KG1 (cell line): ENCODE measurements at regions not wholly inside any gene's neighbourhood (a gene's known extent, or its start where the extent isn't known, plus 50 kb on each side); places are given as distances from the start of the nearest gene placed in this dataset.
"Not testable (repeated sequence)": the region's sequence is repeated elsewhere in the genome, so short reads cannot be mapped to it uniquely, and the experiment has no call there.

Experiments used
- DNase-seq: peaks from one replicate; lab custom pipeline; 2025; lab: John Stamatoyannopoulos, UW

DNA sequence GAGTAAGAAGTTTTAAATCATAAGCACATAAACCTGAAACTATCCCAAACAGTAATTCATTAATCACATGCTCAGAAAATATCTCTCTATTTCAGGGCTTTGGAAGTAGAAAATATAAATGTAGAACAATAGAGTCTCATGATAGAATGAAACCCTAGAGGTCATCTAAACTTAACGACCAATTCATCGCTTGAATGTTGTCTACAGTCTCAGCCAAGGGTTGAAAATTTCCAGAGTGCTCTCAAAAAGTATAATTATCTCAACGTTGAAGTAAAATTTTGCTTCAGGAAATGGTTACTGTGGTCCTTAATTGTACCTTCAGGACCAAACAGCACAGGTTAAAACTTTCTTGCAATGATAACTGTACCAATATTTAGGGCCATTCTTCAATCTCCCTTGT is 1053.6 kb upstream of the SEL1L start:
- DNase-seq: no peak

DNA sequence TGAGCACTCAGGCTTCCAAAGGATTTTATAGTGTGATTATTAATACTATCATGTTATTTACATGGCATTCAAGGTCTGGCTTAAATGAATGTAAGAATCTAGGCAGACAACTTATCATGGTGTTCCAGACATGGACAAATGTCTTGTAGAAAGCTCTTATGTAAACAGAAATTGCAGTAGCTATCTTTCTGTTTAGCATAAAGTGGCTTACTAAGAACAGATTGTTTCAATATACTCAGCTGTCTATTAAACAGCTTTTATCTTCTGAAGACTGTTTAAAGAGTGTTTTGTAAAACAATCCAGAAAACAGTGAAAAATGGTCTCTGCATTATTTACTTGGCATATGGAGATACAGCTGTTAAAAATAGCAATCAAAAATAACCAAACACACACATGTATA is 1061.8 kb upstream of the SEL1L start:
- DNase-seq: no peak

- DNase-seq: no peak
These were observed 1069.1 kb upstream of the SEL1L start for GRCh38 chr14:82602794-82603193.

DNA sequence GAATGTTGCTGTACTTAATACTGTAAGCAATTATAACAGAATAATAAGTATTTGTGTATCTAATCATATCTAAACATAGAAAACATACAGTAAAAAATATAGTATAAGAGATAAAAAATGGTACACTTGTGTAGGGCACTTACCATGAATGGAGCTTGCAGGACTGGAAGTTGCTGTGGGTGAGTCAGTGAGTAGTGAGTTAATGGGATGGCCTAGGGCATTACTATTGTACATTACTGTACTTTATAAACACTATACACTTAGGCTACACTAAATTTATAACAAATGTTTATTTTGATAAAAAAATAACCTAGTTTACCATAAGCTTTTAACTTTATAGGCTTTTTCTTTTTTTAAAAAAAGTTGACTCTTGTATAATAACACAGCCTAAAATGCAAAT is 1071.2 kb upstream of the SEL1L start:
- no peak for DNase-seq

DNA sequence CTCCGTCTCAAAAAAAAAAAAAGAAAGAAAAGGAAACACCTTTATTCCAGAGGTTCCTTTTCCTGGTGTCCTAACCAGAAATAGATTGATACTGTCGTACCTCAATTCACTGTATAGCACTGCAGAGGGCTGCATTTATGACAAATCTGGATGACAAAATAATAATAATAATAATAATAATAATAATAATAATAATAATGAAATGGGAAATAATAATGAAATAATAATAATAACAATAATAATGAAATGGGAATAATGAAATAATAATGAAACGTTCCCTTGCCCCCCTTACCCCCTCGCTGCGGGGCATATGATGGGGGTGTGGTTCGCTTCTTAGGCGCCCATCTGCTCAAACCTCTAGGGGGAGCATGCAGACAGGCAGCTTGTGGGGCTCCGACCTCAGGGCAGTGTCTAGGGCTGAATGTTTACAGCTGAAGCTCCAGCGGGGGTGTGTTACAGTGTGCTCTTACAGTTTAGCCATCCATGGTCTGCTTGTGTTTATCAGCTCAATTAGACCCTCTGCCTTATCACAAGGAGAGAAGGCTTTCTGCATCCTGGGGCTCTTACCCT is 1088.3 kb upstream of the SEL1L start:
- no peak for DNase-seq

- no peak for DNase-seq
These were observed 1092.8 kb upstream of the SEL1L start for GRCh38 chr14:82626156-82627066.

- no peak for DNase-seq
These were observed 1102.3 kb upstream of the SEL1L start for GRCh38 chr14:82635915-82636314.

- DNase-seq: no peak
These were observed 1102.8 kb upstream of the SEL1L start for GRCh38 chr14:82636426-82636825.

DNA sequence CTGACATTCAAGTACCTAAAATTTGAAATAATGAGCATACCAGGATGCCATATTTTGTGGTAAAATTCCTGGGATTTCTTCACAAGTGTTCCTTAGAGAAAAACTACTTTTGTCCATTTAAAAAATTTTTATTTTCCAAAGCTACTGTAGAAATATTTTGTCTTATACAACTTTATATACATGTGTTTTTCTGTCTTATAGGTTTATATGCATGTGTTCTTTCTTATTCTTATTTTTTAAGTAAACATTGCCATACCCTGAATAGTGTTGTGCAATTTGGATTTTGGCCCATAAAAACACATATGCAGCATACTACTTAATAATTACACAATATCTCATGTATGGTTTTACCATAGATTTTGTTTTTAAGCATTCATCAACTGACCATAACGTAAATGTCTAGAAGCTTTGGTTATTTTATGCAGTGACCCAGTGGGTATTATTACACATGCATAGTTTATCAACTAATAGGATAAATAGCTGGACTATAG is 1107.4 kb upstream of the SEL1L start:
- no peak for DNase-seq

- no peak for DNase-seq
These were observed 1108.8 kb upstream of the SEL1L start for GRCh38 chr14:82642425-82642824.

- no peak for DNase-seq
These were observed 1113.6 kb upstream of the SEL1L start for GRCh38 chr14:82647088-82647810.

GRCh38 chr14:82655770-82656169 is 1122.1 kb upstream of the SEL1L start:
- DNase-seq: no peak

DNA sequence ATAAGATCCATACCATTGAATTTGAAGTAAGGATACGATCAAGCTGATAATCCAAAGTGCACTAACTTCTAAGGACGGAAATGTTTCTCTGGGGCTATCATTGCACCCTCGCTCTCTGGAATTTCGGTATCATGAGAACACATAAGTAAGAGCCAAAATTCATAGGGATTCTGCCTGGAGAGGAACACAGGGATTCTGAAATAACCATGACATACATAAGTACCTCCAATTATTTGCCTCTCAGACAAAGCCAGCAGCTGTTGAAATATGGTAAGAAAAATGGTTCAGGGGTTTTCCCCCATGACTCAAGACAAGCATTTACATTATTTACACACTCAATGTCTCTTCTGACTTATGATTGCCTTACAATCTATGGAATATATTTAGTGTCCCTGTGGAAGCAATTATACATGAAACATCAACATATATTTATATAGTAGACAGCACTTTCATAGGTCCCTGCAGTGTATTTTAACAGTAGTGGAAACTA is 1123.6 kb upstream of the SEL1L start:
- no peak for DNase-seq

DNA sequence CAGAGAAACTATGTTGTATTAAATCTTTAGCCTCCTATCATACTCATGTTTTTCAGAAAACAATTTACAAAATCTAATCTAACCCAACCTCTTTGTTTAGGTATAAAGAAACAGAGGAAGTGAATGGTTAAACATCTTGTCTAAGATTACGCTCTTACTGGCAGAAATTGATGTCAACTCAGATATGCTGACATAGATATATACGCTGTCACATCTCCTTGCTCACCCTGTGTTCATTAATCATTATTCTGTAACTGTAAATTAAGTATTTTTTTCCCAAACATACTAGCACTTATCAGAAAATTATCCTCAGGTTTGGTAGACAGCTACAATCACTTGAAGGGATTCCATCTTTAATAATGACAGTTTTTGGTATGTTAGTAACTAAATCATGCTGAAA is 1127.6 kb upstream of the SEL1L start:
- no peak for DNase-seq

DNA sequence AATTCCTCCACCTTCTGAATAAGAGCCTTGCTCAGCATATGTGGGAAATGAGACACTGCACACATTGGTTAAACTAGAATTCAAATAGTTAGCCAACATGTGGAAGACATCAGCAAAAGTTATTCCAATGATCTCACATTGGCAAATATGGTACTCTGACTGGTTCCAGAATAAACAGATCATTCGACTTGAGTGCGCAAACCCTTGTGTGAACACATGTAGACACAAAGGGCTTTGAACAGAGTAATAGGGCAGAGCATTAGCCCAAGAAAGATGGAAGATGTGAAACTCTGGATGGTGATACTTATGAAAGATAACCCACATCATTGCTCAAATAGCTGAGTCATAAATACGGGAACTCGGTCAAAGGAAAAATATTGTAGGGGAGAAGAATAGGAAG is 1133.4 kb upstream of the SEL1L start:
- no peak for DNase-seq

- DNase-seq: no peak
These were observed 1133.8 kb upstream of the SEL1L start for GRCh38 chr14:82667501-82667900.

- DNase-seq: no peak
These were observed 1142.8 kb upstream of the SEL1L start for GRCh38 chr14:82676403-82676802.

DNA sequence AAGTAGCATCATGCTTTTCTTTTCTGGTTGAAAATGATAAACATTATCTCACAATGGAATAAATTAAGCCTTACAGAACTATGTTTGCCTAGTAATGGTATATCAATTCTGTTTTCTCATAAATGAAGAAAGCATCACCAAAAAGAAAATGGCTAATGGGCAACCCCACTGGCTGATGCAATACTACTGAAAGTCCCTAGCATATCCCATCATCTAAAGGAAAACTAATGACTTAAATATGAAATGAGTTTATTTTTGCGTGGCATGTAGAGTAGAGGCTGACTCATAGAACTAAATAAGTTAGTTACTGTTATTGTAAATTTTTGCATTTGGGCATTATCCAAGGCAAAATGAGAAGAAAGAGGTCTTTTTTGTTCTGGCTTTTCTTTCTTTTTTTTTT is 1156.3 kb upstream of the SEL1L start:
- no peak for DNase-seq

DNA sequence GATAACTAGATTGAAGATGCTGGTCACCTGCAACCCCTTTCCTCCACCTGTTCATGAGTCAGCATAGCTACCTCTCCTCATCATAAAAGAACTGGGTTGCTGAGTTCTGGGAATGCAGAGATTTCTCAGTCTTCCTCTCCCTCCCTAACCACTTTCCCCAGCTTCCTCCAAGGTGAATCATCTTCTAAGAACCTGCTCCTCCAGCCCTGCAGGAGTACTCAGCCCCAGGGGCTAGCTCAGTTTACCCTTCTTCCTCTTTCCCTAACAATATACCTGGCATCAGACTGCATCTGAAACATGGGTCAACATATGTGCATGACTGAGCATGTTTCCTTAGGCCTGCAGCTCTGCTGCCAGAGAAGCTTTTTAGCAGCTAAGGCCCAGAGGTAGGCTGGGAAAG is 1157.5 kb upstream of the SEL1L start:
- DNase-seq: not testable (repeated sequence)

DNA sequence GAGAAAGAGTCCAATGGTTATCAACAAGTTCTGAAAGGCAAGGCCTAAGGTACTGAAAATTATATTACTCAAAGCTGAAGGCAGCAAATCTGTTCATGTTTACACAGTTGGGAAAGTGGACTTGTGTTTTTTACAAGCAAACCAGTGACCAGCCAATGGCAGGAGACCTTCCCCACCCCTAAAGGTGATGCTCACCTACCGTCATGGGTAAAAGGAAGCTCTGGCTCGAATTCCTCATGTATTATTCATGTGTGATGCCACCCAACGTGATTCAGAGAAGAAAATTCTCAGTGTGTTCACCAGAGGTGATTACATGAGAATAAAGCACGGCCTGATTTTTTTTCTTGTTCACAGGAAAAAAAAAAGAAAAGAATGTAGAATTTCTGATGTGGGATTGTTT is 1161.2 kb upstream of the SEL1L start:
- no peak for DNase-seq

- DNase-seq: no peak
These were observed 1170.6 kb upstream of the SEL1L start for GRCh38 chr14:82704218-82704617.

GRCh38 chr14:82710267-82710841 is 1176.7 kb upstream of the SEL1L start:
- peak; percentile 52 for DNase-seq
